ENCODE measurements at regions not wholly inside any gene's neighbourhood (a gene's known extent, or its start where the extent isn't known, plus 50 kb on each side); places are given as distances from the start of the nearest gene placed in this dataset.

- no peaks in the 10 kb centered on the region for H3K36me3 ChIP-seq (ENCODE audit: control insufficient read depth, insufficient read depth, low read length)
- no peak for DNase-seq
- no peaks in the 10 kb centered on the region for H3K27me3 Mint-ChIP-seq (ENCODE audit: insufficient read depth)
- H3K27ac Mint-ChIP-seq = no peak overlapping the region
- no peaks in the 10 kb centered on the region for H3K9me3 ChIP-seq (ENCODE audit: control insufficient read depth, low read length)
- H3K9me3 Mint-ChIP-seq = no peaks in the 10 kb centered on the region
- no peak overlapping the region for H3K4me3 ChIP-seq (ENCODE audit: low read length)
- H3K27ac ChIP-seq (ENCODE audit: low read depth, low read length) = no peak overlapping the region
- WGBS, 2 experiments (ENCODE audit: insufficient coverage in 1 of 2, insufficient read length in 1 of 2) = 100% methylated on average over 1 of the region's 1 CpG; no CpG with 5 or more reads in 1 of the 2 experiments
- no peak overlapping the region for H3K9ac ChIP-seq (ENCODE audit: extremely low read depth, low read length, poor library complexity, severe bottlenecking)
- no peaks in the 10 kb centered on the region for H3K4me1 ChIP-seq (ENCODE audit: control insufficient read depth, insufficient read depth, low read length)
- H3K4me1 Mint-ChIP-seq = no peaks in the 10 kb centered on the region
- TF ChIP-seq CTCF (conservative IDR thresholded peaks at IDR 0.05) = no peak
- H3K4me3 Mint-ChIP-seq = no peak overlapping the region
- no peaks in the 10 kb centered on the region for H3K36me3 Mint-ChIP-seq (ENCODE audit: low read depth)
- no peaks in the 10 kb centered on the region for H3K27me3 ChIP-seq (ENCODE audit: control insufficient read depth, insufficient read depth, low read length, poor library complexity, severe bottlenecking)
Observed at GRCh38 chr12:85633491-85633890, 202.7 kb downstream of the RASSF9 start.

DNA sequence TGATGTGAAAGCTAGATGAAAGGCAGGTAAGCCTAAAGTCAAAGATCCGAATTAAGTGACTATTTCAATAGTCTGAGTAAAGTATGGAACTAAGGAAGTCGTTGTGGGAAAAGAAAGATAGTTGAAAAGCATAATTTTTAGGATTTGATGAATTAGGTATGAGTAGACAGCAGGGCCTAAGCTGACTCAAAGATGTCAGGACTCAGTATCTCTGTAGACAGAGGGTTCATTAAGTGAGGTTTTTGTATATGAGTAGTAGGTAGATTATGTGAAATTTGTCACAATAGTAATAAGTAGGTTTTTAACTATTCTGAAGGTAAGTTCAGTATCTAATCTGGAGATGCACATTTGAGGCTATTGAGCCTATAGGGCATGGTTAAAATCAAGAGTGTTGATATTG is 196.4 kb downstream of the RASSF9 start:
- H3K36me3 ChIP-seq (ENCODE audit: control insufficient read depth, insufficient read depth, low read length) = no peaks in the 10 kb centered on the region
- H3K4me1 ChIP-seq (ENCODE audit: control insufficient read depth, insufficient read depth, low read length) = peaks cover 6% of the 10 kb centered on the region
- H3K9me3 ChIP-seq (ENCODE audit: control insufficient read depth, low read length) = no peaks in the 10 kb centered on the region
- no peaks in the 10 kb centered on the region for H3K27me3 Mint-ChIP-seq (ENCODE audit: insufficient read depth)
- no peak for DNase-seq
- H3K27ac ChIP-seq (ENCODE audit: low read depth, low read length) = no peak overlapping the region
- no peak overlapping the region for H3K27ac Mint-ChIP-seq
- H3K27me3 ChIP-seq (ENCODE audit: control insufficient read depth, insufficient read depth, low read length, poor library complexity, severe bottlenecking) = no peaks in the 10 kb centered on the region
- 88 to 96% methylated on average over 2 of the region's 2 CpGs for WGBS, 2 experiments (ENCODE audit: insufficient coverage in 1 of 2, insufficient read length in 1 of 2)
- no peaks in the 10 kb centered on the region for H3K4me1 Mint-ChIP-seq
- no peak overlapping the region for H3K9ac ChIP-seq (ENCODE audit: extremely low read depth, low read length, poor library complexity, severe bottlenecking)
- H3K9me3 Mint-ChIP-seq = no peaks in the 10 kb centered on the region
- H3K4me3 Mint-ChIP-seq = no peak overlapping the region
- no peak overlapping the region for H3K4me3 ChIP-seq (ENCODE audit: low read length)
- no peak for TF ChIP-seq CTCF (conservative IDR thresholded peaks at IDR 0.05)
- no peaks in the 10 kb centered on the region for H3K36me3 Mint-ChIP-seq (ENCODE audit: low read depth)

- Mint-ChIP-seq H3K27ac (no peak overlapping the region), H3K27me3 (ENCODE audit: insufficient read depth) (no peaks in the 10 kb centered on the region), H3K9me3 (no peaks in the 10 kb centered on the region), H3K4me3 (no peak overlapping the region), H3K4me1 (peaks cover 3% of the 10 kb centered on the region), H3K36me3 (ENCODE audit: low read depth) (no peaks in the 10 kb centered on the region)
- Histone ChIP-seq H3K27ac (ENCODE audit: low read depth, low read length) (no peak overlapping the region), H3K4me1 (ENCODE audit: control insufficient read depth, insufficient read depth, low read length) (peaks cover 6% of the 10 kb centered on the region), H3K9ac (ENCODE audit: extremely low read depth, low read length, poor library complexity, severe bottlenecking) (no peak overlapping the region), H3K4me3 (ENCODE audit: low read length) (no peak overlapping the region), H3K36me3 (ENCODE audit: control insufficient read depth, insufficient read depth, low read length) (no peaks in the 10 kb centered on the region), H3K9me3 (ENCODE audit: control insufficient read depth, low read length) (no peaks in the 10 kb centered on the region), H3K27me3 (ENCODE audit: control insufficient read depth, insufficient read depth, low read length, poor library complexity, severe bottlenecking) (no peaks in the 10 kb centered on the region)
- no peak for DNase-seq
- WGBS, 2 experiments (ENCODE audit: insufficient coverage in 1 of 2, insufficient read length in 1 of 2) = 89 to 100% methylated on average over 1 to 2 of the region's 2 CpGs
- TF ChIP-seq CTCF (conservative IDR thresholded peaks at IDR 0.05) = no peak
Observed at GRCh38 chr12:85641796-85642195, 194.4 kb downstream of the RASSF9 start.

Measured in endodermal cell (in vitro differentiated cells).